ENCODE measurements at regions not wholly inside any gene's neighbourhood (a gene's known extent, or its start where the extent isn't known, plus 50 kb on each side); places are given as distances from the start of the nearest gene placed in this dataset.

DNA sequence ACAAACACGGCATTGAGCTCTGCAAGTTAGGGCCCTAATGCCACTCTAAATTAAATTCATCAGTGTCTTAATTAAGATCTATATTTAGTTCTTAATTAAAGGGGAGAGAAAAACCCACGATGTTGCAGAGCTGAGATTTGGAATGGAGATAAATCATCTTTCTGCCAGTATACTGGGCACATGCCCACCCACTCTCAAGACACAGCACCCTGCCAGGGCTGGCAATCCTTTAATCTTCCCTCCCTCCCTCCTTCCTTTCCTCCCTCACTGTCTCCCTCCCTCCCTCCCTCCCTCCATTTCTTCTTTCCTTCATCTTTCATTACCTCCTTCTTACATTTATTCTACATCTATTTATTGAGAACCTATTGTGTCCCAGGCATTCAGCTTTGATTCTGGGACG lies 194.8 kb downstream of the BUD13 start:
- no peak for DNase-seq (ENCODE audit: low spot score)
- no peak overlapping the region for H3K23ac ChIP-seq (ENCODE audit: low read depth, low read length, poor library complexity)
- H3K14ac ChIP-seq (ENCODE audit: low read length), result no peak overlapping the region
- no peak overlapping the region for H3K4me3 ChIP-seq (ENCODE audit: low read length in 2 of 2)
- no peak overlapping the region for H2BK12ac ChIP-seq (ENCODE audit: low read length)
- H4K91ac ChIP-seq (ENCODE audit: low read depth, low read length, poor library complexity), result no peak overlapping the region
- no peak overlapping the region for H2BK120ac ChIP-seq (ENCODE audit: low read depth, low read length)
- H2BK15ac ChIP-seq (ENCODE audit: low read length), result no peak overlapping the region
- H3K4me1 ChIP-seq (ENCODE audit: control insufficient read depth in 2 of 2, insufficient read depth in 1 of 2, low read depth in 1 of 2, low read length in 2 of 2), result peaks cover 0 to 10% of the 10 kb centered on the region in 2 donors
- no peak overlapping the region for H4K8ac ChIP-seq (ENCODE audit: low read depth, low read length)
- no peak overlapping the region for H3K27ac ChIP-seq (replicated peaks; ENCODE audit: low read length)
- H3K27me3 ChIP-seq (ENCODE audit: control insufficient read depth in 3 of 3, insufficient read depth in 3 of 3, low read depth in 1 of 3, low read length in 3 of 3), result peaks cover 8 to 67% (median 47%) of the 10 kb centered on the region in 3 experiments
- no peaks in the 10 kb centered on the region for H3K9me3 ChIP-seq (replicated peaks in 1 of 2; ENCODE audit: control insufficient read depth in 2 of 2, insufficient read depth in 1 of 2, low read depth in 1 of 2, low read length in 2 of 2)
- H3K9ac ChIP-seq (ENCODE audit: low read depth, low read length, poor library complexity), result no peak overlapping the region
- H2AK5ac ChIP-seq (ENCODE audit: low read depth, low read length), result no peak overlapping the region
- no peak overlapping the region for H2BK5ac ChIP-seq (ENCODE audit: low read length)
- WGBS, 2 donors (ENCODE audit: extremely low coverage in 2 of 2, insufficient read length in 2 of 2, insufficient replicate concordance in 1 of 2), result no CpG with 5 or more reads among the region's 3 CpGs
- H3K4me2 ChIP-seq (ENCODE audit: insufficient read depth, low read length, poor library complexity, severe bottlenecking), result no peak overlapping the region
- H3K18ac ChIP-seq (ENCODE audit: low read length), result no peak overlapping the region
- no peaks in the 10 kb centered on the region for H3K79me1 ChIP-seq (ENCODE audit: low read depth, low read length)
- no peaks in the 10 kb centered on the region for H3K36me3 ChIP-seq (replicated peaks in 1 of 2; ENCODE audit: control insufficient read depth in 2 of 2, insufficient read depth in 2 of 2, low read length in 2 of 2)
- H2AFZ ChIP-seq (ENCODE audit: low read length), result no peak overlapping the region
- no peak overlapping the region for H3K4ac ChIP-seq (ENCODE audit: low read length)

DNA sequence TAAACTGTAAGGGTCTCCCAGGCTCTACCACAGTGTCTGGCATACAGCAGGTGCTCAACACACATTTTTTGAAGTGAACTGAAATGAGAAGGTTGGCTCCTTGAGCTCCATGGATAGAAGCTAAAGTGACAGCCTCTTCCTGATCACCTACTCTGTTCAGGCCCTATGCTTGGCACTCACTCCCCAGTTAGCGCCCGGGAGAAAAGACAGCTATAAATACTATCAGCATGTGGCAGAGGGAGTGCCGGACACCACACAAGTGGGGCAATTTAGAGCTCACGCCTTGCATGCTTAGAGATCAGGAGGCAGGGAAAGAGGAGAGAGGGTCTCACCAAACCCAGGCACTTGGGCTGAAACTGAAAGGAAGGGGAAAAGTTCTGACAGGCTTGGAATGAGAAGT lies 195.5 kb downstream of the BUD13 start:
- H3K23ac ChIP-seq (ENCODE audit: low read depth, low read length, poor library complexity), result no peak overlapping the region
- no peak overlapping the region for H3K9ac ChIP-seq (ENCODE audit: low read depth, low read length, poor library complexity)
- H2BK120ac ChIP-seq (ENCODE audit: low read depth, low read length), result no peak overlapping the region
- no peak overlapping the region for H2AK5ac ChIP-seq (ENCODE audit: low read depth, low read length)
- no peak overlapping the region for H2BK12ac ChIP-seq (ENCODE audit: low read length)
- WGBS, 2 donors (ENCODE audit: extremely low coverage in 2 of 2, insufficient read length in 2 of 2, insufficient replicate concordance in 1 of 2), result no CpG with 5 or more reads among the region's 4 CpGs
- H3K14ac ChIP-seq (ENCODE audit: low read length), result no peak overlapping the region
- H3K27me3 ChIP-seq (ENCODE audit: control insufficient read depth in 3 of 3, insufficient read depth in 3 of 3, low read depth in 1 of 3, low read length in 3 of 3), result peaks cover 8 to 60% (median 43%) of the 10 kb centered on the region in 3 experiments
- H2BK15ac ChIP-seq (ENCODE audit: low read length), result no peak overlapping the region
- no peaks in the 10 kb centered on the region for H3K9me3 ChIP-seq (replicated peaks in 1 of 2; ENCODE audit: control insufficient read depth in 2 of 2, insufficient read depth in 1 of 2, low read depth in 1 of 2, low read length in 2 of 2)
- DNase-seq (ENCODE audit: low spot score), result no peak
- H3K36me3 ChIP-seq (replicated peaks in 1 of 2; ENCODE audit: control insufficient read depth in 2 of 2, insufficient read depth in 2 of 2, low read length in 2 of 2), result no peaks in the 10 kb centered on the region
- no peak overlapping the region for H4K8ac ChIP-seq (ENCODE audit: low read depth, low read length)
- H3K4ac ChIP-seq (ENCODE audit: low read length), result no peak overlapping the region
- H2BK5ac ChIP-seq (ENCODE audit: low read length), result no peak overlapping the region
- no peak overlapping the region for H3K4me3 ChIP-seq (ENCODE audit: low read length in 2 of 2)
- H3K4me2 ChIP-seq (ENCODE audit: insufficient read depth, low read length, poor library complexity, severe bottlenecking), result no peak overlapping the region
- no peak overlapping the region for H4K91ac ChIP-seq (ENCODE audit: low read depth, low read length, poor library complexity)
- H3K4me1 ChIP-seq (ENCODE audit: control insufficient read depth in 2 of 2, insufficient read depth in 1 of 2, low read depth in 1 of 2, low read length in 2 of 2), result peaks cover 0 to 10% of the 10 kb centered on the region in 2 donors
- H3K27ac ChIP-seq (replicated peaks; ENCODE audit: low read length), result no peak overlapping the region
- no peak overlapping the region for H2AFZ ChIP-seq (ENCODE audit: low read length)
- no peaks in the 10 kb centered on the region for H3K79me1 ChIP-seq (ENCODE audit: low read depth, low read length)
- H3K18ac ChIP-seq (ENCODE audit: low read length), result no peak overlapping the region

DNA sequence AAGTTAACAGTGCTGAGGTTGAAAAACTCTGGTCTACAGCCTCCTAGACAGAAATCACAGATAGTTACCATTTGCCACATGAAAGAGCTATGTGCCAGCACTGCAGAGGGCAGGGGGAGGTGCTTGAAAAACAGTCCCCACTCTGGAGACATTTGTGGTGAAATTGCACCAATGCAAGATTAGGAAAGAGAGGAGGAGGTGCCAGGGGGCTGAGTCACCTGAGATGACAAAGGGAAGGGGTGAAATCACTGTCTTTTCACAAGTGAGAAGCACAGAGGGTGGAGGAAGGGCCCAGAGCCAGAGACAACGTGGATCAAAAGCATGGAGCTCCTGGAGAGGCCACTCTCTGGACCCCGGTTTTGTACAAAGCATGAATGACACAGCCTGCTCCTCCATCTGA lies 196.3 kb downstream of the BUD13 start:
- H3K27ac ChIP-seq (replicated peaks; ENCODE audit: low read length), result no peak overlapping the region
- no peak overlapping the region for H3K18ac ChIP-seq (ENCODE audit: low read length)
- no CpG with 5 or more reads among the region's 2 CpGs for WGBS, 2 donors (ENCODE audit: extremely low coverage in 2 of 2, insufficient read length in 2 of 2, insufficient replicate concordance in 1 of 2)
- no peak overlapping the region for H2AK5ac ChIP-seq (ENCODE audit: low read depth, low read length)
- no peak overlapping the region for H3K4me2 ChIP-seq (ENCODE audit: insufficient read depth, low read length, poor library complexity, severe bottlenecking)
- H3K4ac ChIP-seq (ENCODE audit: low read length), result no peak overlapping the region
- H2AFZ ChIP-seq (ENCODE audit: low read length), result no peak overlapping the region
- H4K91ac ChIP-seq (ENCODE audit: low read depth, low read length, poor library complexity), result no peak overlapping the region
- no peaks in the 10 kb centered on the region for H3K9me3 ChIP-seq (replicated peaks in 1 of 2; ENCODE audit: control insufficient read depth in 2 of 2, insufficient read depth in 1 of 2, low read depth in 1 of 2, low read length in 2 of 2)
- H3K79me1 ChIP-seq (ENCODE audit: low read depth, low read length), result no peaks in the 10 kb centered on the region
- no peaks in the 10 kb centered on the region for H3K36me3 ChIP-seq (replicated peaks in 1 of 2; ENCODE audit: control insufficient read depth in 2 of 2, insufficient read depth in 2 of 2, low read length in 2 of 2)
- peaks cover 0 to 10% of the 10 kb centered on the region in 2 donors for H3K4me1 ChIP-seq (ENCODE audit: control insufficient read depth in 2 of 2, insufficient read depth in 1 of 2, low read depth in 1 of 2, low read length in 2 of 2)
- H2BK120ac ChIP-seq (ENCODE audit: low read depth, low read length), result no peak overlapping the region
- no peak overlapping the region for H3K9ac ChIP-seq (ENCODE audit: low read depth, low read length, poor library complexity)
- H3K23ac ChIP-seq (ENCODE audit: low read depth, low read length, poor library complexity), result no peak overlapping the region
- no peak overlapping the region for H3K4me3 ChIP-seq (ENCODE audit: low read length in 2 of 2)
- no peak overlapping the region for H3K14ac ChIP-seq (ENCODE audit: low read length)
- no peak overlapping the region for H4K8ac ChIP-seq (ENCODE audit: low read depth, low read length)
- no peak overlapping the region for H2BK5ac ChIP-seq (ENCODE audit: low read length)
- H2BK12ac ChIP-seq (ENCODE audit: low read length), result no peak overlapping the region
- no peak for DNase-seq (ENCODE audit: low spot score)
- peaks cover 8 to 53% (median 38%) of the 10 kb centered on the region in 3 experiments for H3K27me3 ChIP-seq (ENCODE audit: control insufficient read depth in 3 of 3, insufficient read depth in 3 of 3, low read depth in 1 of 3, low read length in 3 of 3)
- no peak overlapping the region for H2BK15ac ChIP-seq (ENCODE audit: low read length)

DNA sequence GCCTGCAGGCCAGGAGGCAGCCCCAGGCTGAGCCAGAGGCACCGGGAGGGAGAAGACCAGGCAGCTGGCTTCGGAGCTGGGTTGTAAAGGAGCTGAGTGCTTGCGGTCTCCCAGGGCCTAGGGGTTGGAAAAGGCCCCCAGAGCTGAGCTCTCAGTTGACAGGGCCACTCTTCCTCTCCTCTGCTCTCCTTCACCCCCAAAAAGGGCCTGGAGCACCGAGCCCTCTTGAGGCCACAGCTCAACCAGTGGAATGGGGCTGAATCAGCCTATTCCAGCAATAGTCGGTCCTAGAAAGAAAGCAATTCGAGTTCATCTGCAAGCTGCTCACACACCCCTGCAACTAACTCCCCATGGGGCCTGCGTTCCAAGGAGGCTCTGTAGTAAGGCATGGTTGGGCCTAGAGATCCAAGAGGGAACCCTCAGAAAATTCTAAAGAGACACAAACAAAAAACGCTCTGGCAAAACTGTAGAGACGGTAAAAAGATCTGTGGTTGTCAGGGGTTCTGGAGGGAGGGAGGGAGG lies 205.0 kb downstream of the BUD13 start:
- H3K14ac ChIP-seq (ENCODE audit: low read length), result no peak overlapping the region
- H3K9me3 ChIP-seq (replicated peaks in 1 of 2; ENCODE audit: control insufficient read depth in 2 of 2, insufficient read depth in 1 of 2, low read depth in 1 of 2, low read length in 2 of 2), result no peaks in the 10 kb centered on the region
- WGBS, 2 donors (ENCODE audit: extremely low coverage in 2 of 2, insufficient read length in 2 of 2, insufficient replicate concordance in 1 of 2), result no CpG with 5 or more reads among the region's 9 CpGs
- no peak for DNase-seq (ENCODE audit: low spot score)
- no peak overlapping the region for H3K9ac ChIP-seq (ENCODE audit: low read depth, low read length, poor library complexity)
- no peak overlapping the region for H2BK15ac ChIP-seq (ENCODE audit: low read length)
- peaks cover 0 to 9% of the 10 kb centered on the region in 2 donors for H3K4me1 ChIP-seq (ENCODE audit: control insufficient read depth in 2 of 2, insufficient read depth in 1 of 2, low read depth in 1 of 2, low read length in 2 of 2)
- no peak overlapping the region for H3K4me3 ChIP-seq (ENCODE audit: low read length in 2 of 2)
- H2BK12ac ChIP-seq (ENCODE audit: low read length), result no peak overlapping the region
- no peak overlapping the region for H3K4me2 ChIP-seq (ENCODE audit: insufficient read depth, low read length, poor library complexity, severe bottlenecking)
- no peak overlapping the region for H2BK120ac ChIP-seq (ENCODE audit: low read depth, low read length)
- H3K79me1 ChIP-seq (ENCODE audit: low read depth, low read length), result no peaks in the 10 kb centered on the region
- H2AK5ac ChIP-seq (ENCODE audit: low read depth, low read length), result no peak overlapping the region
- no peak overlapping the region for H3K23ac ChIP-seq (ENCODE audit: low read depth, low read length, poor library complexity)
- no peaks in the 10 kb centered on the region for H3K36me3 ChIP-seq (replicated peaks in 1 of 2; ENCODE audit: control insufficient read depth in 2 of 2, insufficient read depth in 2 of 2, low read length in 2 of 2)
- H3K27ac ChIP-seq (replicated peaks; ENCODE audit: low read length), result no peak overlapping the region
- no peak overlapping the region for H3K4ac ChIP-seq (ENCODE audit: low read length)
- H4K91ac ChIP-seq (ENCODE audit: low read depth, low read length, poor library complexity), result no peak overlapping the region
- no peaks in the 10 kb centered on the region for H3K27me3 ChIP-seq (ENCODE audit: control insufficient read depth in 3 of 3, insufficient read depth in 3 of 3, low read depth in 1 of 3, low read length in 3 of 3)
- H4K8ac ChIP-seq (ENCODE audit: low read depth, low read length), result no peak overlapping the region
- H3K18ac ChIP-seq (ENCODE audit: low read length), result peak overlapping the region; percentile 59
- no peak overlapping the region for H2BK5ac ChIP-seq (ENCODE audit: low read length)
- H2AFZ ChIP-seq (ENCODE audit: low read length), result no peak overlapping the region

Data from neuronal stem cell (in vitro differentiated cells).